ENCODE measurements at regions not wholly inside any gene's neighbourhood (a gene's known extent, or its start where the extent isn't known, plus 50 kb on each side); places are given as distances from the start of the nearest gene placed in this dataset.

DNA sequence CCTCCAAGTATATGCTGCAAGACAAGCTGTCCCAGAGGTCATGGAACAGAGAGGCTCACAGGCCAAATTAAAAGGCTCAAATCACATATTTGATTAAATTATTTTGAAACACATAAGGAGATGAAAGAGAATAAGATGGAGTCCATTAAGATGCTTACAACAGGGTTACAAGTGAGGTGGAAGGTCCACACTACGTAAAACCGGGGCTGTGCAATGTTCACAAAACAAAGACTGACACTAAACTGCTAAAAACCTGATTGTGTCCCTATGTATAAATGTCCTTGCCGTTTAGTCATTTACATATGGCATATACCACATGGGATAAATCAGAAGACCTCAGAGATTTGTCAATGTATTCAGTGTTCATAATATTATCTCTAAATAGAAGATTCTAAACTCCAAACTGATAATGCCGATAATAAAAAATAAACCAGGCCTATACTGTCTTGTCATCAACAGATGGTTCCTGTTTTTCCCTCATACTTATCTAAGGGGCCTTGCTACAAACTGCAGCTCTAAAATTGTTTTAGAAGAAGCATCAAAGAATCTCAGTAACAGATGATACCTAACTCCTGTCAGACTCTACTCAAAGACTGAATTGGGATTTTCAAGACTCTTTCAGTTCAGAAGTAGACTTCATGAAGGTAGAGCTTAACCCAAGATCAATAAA lies 51.8 kb upstream of the RIPOR2 start:
- TF ChIP-seq, protein P1, sequence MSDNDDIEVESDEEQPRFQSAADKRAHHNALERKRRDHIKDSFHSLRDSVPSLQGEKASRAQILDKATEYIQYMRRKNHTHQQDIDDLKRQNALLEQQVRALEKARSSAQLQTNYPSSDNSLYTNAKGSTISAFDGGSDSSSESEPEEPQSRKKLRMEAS (IDR thresholded peaks at IDR 0.05): no peak
- TF ChIP-seq TEAD4 (IDR thresholded peaks at IDR 0.05) (no peak), ZBTB7A (IDR thresholded peaks at IDR 0.05; ENCODE audit: low read depth) (no peak), TCF12 (IDR thresholded peaks at IDR 0.05; ENCODE audit: low read depth) (no peak), CEBPB (IDR thresholded peaks at IDR 0.05) (no peak), EP300 (IDR thresholded peaks at IDR 0.05; ENCODE audit: borderline replicate concordance) (no peak), FOXM1 (IDR thresholded peaks at IDR 0.05; ENCODE audit: borderline replicate concordance, low read depth) (no peak), RAD21 (IDR thresholded peaks at IDR 0.05; ENCODE audit: low read depth) (no peak), NFIC (IDR thresholded peaks at IDR 0.05) (no peak), TAF1 (IDR thresholded peaks at IDR 0.05; ENCODE audit: low read depth) (no peak), YY1 (IDR thresholded peaks at IDR 0.05; ENCODE audit: low read depth) (no peak), EGR1 (IDR thresholded peaks at IDR 0.05) (no peak), CREB1 (IDR thresholded peaks at IDR 0.05; ENCODE audit: low read depth) (no peak)
- TF ChIP-seq, protein P2, sequence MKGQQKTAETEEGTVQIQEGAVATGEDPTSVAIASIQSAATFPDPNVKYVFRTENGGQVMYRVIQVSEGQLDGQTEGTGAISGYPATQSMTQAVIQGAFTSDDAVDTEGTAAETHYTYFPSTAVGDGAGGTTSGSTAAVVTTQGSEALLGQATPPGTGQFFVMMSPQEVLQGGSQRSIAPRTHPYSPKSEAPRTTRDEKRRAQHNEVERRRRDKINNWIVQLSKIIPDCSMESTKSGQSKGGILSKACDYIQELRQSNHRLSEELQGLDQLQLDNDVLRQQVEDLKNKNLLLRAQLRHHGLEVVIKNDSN (IDR thresholded peaks at IDR 0.05): no peak
- TF ChIP-seq, protein P3, sequence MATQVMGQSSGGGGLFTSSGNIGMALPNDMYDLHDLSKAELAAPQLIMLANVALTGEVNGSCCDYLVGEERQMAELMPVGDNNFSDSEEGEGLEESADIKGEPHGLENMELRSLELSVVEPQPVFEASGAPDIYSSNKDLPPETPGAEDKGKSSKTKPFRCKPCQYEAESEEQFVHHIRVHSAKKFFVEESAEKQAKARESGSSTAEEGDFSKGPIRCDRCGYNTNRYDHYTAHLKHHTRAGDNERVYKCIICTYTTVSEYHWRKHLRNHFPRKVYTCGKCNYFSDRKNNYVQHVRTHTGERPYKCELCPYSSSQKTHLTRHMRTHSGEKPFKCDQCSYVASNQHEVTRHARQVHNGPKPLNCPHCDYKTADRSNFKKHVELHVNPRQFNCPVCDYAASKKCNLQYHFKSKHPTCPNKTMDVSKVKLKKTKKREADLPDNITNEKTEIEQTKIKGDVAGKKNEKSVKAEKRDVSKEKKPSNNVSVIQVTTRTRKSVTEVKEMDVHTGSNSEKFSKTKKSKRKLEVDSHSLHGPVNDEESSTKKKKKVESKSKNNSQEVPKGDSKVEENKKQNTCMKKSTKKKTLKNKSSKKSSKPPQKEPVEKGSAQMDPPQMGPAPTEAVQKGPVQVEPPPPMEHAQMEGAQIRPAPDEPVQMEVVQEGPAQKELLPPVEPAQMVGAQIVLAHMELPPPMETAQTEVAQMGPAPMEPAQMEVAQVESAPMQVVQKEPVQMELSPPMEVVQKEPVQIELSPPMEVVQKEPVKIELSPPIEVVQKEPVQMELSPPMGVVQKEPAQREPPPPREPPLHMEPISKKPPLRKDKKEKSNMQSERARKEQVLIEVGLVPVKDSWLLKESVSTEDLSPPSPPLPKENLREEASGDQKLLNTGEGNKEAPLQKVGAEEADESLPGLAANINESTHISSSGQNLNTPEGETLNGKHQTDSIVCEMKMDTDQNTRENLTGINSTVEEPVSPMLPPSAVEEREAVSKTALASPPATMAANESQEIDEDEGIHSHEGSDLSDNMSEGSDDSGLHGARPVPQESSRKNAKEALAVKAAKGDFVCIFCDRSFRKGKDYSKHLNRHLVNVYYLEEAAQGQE (IDR thresholded peaks at IDR 0.05; ENCODE audit: low read depth): no peak

DNA sequence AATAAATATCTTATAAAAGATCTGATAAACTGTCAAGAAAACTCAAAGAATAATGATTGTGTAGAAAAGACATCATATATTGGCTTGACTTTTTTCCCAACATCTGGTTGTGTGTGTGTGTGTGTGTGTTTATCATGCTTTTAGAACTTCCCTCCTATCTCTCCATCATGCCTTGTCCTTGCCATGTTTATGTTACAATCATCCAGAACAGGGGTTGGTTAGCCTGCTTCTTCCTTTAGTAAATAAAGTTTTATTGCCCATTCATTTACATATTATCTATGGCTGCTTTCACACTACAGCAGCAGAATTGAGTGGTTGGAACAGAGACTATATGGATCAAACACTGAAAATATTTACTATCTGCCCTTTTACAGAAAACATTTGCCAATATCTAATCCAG lies 52.8 kb upstream of the RIPOR2 start:
- TF ChIP-seq ZBTB7A (IDR thresholded peaks at IDR 0.05; ENCODE audit: low read depth): no peak

DNA sequence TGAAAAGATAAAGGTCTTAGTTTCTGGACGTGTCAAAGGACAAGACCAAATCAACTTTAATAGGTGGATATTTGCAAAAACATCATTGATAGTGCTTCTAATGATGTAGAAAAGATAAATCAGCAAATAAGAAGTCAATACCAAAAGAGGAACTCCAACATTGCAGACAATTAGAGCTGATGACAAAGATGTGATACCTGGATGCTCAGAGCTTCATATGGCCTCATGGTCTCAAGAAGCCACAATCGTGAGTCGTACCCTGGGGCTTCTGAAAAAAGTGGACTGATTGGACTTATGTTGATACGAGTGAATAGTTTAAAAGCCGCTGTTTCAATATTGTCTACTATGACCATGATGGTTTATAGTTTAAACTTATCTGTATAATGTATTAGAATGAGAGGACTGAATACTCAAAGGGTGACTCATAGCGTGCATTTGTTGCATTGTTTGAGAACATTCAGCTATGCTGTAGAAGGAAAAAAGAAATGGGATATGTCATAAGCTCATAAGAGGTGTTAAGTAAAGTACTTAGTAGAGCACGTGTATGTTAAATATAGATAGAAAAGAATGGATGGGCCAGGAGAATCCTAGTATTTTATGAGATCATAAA lies 54.6 kb upstream of the RIPOR2 start:
- TF ChIP-seq, protein P1 (IDR thresholded peaks at IDR 0.05): 0 out of 2 replicates have a peak, but pooled peaks have one; percentile 35
- TF ChIP-seq RAD21 (IDR thresholded peaks at IDR 0.05; ENCODE audit: low read depth) (no peak), TAF1 (IDR thresholded peaks at IDR 0.05; ENCODE audit: low read depth) (no peak), YY1 (IDR thresholded peaks at IDR 0.05; ENCODE audit: low read depth) (no peak), CREB1 (IDR thresholded peaks at IDR 0.05; ENCODE audit: low read depth) (no peak), TEAD4 (IDR thresholded peaks at IDR 0.05) (0 out of 2 replicates have a peak, but pooled peaks have one; percentile 49)
- TF ChIP-seq, protein P2 (IDR thresholded peaks at IDR 0.05): no peak

DNA sequence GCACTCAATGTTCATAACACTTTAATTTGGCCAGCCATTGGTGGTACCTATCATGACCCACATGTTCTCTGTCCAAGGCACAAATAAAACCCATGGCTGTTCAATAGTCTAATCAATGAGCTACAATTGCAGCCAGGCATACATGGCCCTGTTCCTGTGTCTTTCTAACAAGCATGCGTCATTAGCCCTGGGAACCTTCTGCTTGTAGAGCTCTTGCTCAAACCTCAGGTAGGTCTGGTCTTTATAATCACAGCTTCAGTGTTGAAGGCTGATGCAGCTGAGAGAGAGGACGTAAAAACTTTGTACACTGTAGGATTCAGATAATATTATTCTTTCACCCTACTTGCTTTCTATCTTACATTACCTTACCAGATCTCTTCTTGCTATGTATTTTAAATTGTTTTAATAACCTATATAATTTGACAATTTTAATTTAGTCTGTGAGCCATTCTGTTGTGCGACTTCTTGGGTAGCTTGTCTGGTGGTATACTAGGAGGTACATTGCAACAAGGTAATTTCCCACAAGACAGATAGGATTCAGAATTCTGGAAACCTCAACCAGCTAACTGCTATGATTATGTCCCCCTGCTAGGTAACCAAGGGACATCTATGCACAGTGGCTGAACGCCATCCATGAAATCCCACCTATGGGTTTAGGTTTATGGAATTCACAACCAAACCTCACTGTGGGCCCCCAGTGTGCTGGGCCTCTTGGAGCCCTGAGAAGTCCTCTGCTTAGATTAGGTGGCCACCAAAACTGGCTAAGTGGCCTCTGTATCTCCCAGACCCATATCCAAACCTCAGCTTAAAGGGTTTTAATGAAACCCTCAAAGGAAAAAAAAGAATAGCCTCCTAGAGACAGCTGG lies 55.4 kb upstream of the RIPOR2 start:
- TF ChIP-seq, protein P2 (IDR thresholded peaks at IDR 0.05): no peak
- TF ChIP-seq, protein P1 (IDR thresholded peaks at IDR 0.05): 0 out of 2 replicates have a peak, but pooled peaks have one; percentile 5

DNA sequence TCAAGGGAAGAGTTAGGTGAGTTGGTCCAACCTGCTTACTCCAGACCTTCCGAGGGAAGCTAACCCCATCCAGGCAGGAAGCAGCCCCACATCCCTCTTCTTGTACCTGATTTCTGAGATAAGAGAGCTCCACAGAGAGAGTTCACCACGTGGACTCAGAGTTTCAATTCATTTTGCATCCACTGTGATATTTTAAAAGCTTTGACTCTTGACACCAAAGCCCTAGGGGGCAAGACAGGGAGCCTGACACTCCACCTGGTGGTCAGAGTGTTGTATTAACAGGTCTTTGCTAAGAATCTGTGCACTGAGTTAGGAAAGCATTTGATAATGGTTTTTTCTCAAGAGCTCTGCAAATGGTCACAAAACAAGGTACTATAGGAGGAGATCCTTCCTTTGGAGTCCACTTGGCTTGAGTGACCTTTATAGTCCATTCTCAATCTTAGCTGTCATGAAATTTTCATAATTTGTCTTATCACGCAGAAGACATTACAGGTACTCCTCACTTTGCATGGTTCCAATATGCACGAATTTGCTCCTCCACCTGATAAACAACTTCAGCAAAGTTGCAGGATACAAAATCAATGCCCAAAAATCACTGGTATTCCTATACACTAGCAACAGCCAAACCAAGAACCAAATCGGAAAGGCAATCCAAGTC lies 56.2 kb upstream of the RIPOR2 start:
- TF ChIP-seq RAD21 (IDR thresholded peaks at IDR 0.05; ENCODE audit: low read depth) (peak; percentile 78), EP300 (IDR thresholded peaks at IDR 0.05; ENCODE audit: borderline replicate concordance) (no peak)

DNA sequence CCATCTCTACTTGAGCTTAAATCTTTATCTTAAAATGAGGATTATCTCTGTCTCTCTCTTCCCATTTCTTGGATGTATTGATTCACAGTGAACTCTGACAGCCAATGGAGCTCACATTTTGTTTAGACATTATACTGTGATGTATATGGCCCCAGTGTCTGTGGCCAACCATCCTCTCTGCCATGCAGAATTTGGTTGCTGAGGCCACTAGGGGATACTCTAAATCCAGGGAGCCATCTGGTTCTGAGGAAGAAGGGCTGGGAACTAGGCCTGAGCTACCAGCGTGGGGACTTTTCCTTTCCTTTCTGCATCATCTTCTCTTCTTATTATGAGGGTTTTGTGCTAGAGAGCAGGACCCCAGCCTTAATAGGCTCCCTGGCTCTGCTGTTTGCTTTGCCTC lies 59.1 kb upstream of the RIPOR2 start:
- no peak for TF ChIP-seq NFIC (IDR thresholded peaks at IDR 0.05)
- no peak for TF ChIP-seq TAF1 (IDR thresholded peaks at IDR 0.05; ENCODE audit: low read depth)
- no peak for TF ChIP-seq EGR1 (IDR thresholded peaks at IDR 0.05)
- TF ChIP-seq FOXM1 (IDR thresholded peaks at IDR 0.05; ENCODE audit: borderline replicate concordance, low read depth): no peak
- no peak for TF ChIP-seq TEAD4 (IDR thresholded peaks at IDR 0.05)

DNA sequence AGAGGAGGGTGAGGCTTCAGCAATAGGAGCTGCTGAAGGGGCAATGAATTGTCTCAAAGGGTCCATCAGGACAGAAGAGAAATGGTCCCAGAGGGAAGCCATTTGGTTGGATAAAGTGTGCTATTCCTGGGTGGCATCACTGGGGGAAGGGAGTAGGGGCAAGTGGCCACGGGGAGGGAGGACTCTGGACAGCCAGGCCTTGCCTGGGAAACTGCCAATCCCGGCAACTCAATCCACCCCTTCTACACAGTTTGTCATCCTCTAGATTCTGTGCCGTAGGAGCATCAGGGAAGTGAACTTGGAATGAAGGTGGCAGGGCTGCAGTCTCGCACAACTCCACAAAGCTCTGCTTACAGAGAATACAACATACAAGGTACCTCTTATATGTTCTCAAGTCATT lies 59.5 kb upstream of the RIPOR2 start:
- no peak for TF ChIP-seq TAF1 (IDR thresholded peaks at IDR 0.05; ENCODE audit: low read depth)
- no peak for TF ChIP-seq EGR1 (IDR thresholded peaks at IDR 0.05)
- TF ChIP-seq, protein P3 (IDR thresholded peaks at IDR 0.05; ENCODE audit: low read depth): no peak
- no peak for TF ChIP-seq CEBPB (IDR thresholded peaks at IDR 0.05)
- TF ChIP-seq RAD21 (IDR thresholded peaks at IDR 0.05; ENCODE audit: low read depth): no peak
- TF ChIP-seq CREB1 (IDR thresholded peaks at IDR 0.05; ENCODE audit: low read depth): no peak
